IPS-20b (cell line): ENCODE measurements at regions not wholly inside any gene's neighbourhood (a gene's known extent, or its start where the extent isn't known, plus 50 kb on each side); places are given as distances from the start of the nearest gene placed in this dataset.

Source experiments
- H3K27ac ChIP-seq: one replicate; pipeline ENCODE4 v1.5.1; 2013; ENCODE audit warnings: low read length
- H3K27me3 ChIP-seq: 2 replicates; pipeline ENCODE4 v1.6.1; 2013; ENCODE audit warnings: mild to moderate bottlenecking, low read length, inconsistent platforms; ENCODE audit not compliant: insufficient read depth
- H3K36me3 ChIP-seq: 2 replicates; pipeline ENCODE4 v1.6.1; 2013; ENCODE audit warnings: low read depth, mild to moderate bottlenecking, inconsistent platforms, low read length, moderate library complexity; ENCODE audit not compliant: insufficient read depth
- H3K4me1 ChIP-seq: 2 replicates; pipeline ENCODE4 v1.6.1; 2013; ENCODE audit warnings: mild to moderate bottlenecking, control low read depth, inconsistent platforms, low read length, moderate library complexity; ENCODE audit not compliant: insufficient read depth
- H3K4me3 ChIP-seq: 2 replicates; pipeline ENCODE4 v1.5.1; 2013; ENCODE audit warnings: mild to moderate bottlenecking, low read length, inconsistent platforms
- H3K9ac ChIP-seq: 2 replicates; pipeline ENCODE4 v1.6.1; 2013; ENCODE audit warnings: low read depth, mild to moderate bottlenecking, inconsistent platforms, low read length, moderate library complexity
- H3K9me3 ChIP-seq: 2 replicates; pipeline ENCODE4 v1.6.1; 2013; ENCODE audit warnings: mild to moderate bottlenecking, low read depth, low read length, inconsistent platforms; ENCODE audit not compliant: insufficient read depth

GRCh38 chr17:77490361-77491183, 349.8 kb downstream of the SEC14L1 start:
- peaks cover 88% of the 10 kb centered on the region for H3K36me3 ChIP-seq
- no peak overlapping the region for H3K4me3 ChIP-seq
- no peaks in the 10 kb centered on the region for H3K27me3 ChIP-seq
- H3K9me3 ChIP-seq = no peaks in the 10 kb centered on the region
- H3K9ac ChIP-seq = no peak overlapping the region
- H3K4me1 ChIP-seq = no peaks in the 10 kb centered on the region
- no peak overlapping the region for H3K27ac ChIP-seq

DNA sequence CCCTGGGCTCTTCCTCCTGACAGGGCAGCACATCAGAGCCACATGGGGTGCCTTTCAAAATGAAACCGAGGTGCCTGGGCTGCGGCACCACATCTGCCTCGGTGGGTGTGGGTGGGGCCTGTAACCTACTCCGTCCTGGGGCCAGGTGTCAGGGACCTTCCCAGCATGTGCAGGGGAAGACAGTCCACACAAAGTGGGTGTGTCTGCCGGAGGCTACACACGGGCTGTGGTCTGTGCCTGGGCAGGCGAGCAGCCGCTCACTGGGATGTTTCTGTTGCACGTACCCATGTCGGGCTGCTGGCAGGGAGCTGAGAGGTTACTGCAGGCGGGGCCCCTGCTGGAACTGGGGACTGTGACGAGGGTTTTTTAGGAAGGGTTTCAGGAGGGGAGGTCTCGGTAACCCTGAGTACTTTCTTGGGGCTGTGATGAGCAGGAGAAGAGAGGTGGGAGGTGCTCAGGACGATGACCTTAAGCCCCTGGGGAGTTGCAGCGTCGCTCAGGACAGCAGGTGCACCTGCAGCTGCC, 351.2 kb downstream of the SEC14L1 start:
- no peaks in the 10 kb centered on the region for H3K27me3 ChIP-seq
- H3K9me3 ChIP-seq = no peaks in the 10 kb centered on the region
- no peak overlapping the region for H3K27ac ChIP-seq
- H3K4me1 ChIP-seq = no peaks in the 10 kb centered on the region
- no peak overlapping the region; the same call in 1 of the 2 replicates for H3K9ac ChIP-seq
- H3K4me3 ChIP-seq = no peak overlapping the region
- peaks cover 92% of the 10 kb centered on the region for H3K36me3 ChIP-seq

DNA sequence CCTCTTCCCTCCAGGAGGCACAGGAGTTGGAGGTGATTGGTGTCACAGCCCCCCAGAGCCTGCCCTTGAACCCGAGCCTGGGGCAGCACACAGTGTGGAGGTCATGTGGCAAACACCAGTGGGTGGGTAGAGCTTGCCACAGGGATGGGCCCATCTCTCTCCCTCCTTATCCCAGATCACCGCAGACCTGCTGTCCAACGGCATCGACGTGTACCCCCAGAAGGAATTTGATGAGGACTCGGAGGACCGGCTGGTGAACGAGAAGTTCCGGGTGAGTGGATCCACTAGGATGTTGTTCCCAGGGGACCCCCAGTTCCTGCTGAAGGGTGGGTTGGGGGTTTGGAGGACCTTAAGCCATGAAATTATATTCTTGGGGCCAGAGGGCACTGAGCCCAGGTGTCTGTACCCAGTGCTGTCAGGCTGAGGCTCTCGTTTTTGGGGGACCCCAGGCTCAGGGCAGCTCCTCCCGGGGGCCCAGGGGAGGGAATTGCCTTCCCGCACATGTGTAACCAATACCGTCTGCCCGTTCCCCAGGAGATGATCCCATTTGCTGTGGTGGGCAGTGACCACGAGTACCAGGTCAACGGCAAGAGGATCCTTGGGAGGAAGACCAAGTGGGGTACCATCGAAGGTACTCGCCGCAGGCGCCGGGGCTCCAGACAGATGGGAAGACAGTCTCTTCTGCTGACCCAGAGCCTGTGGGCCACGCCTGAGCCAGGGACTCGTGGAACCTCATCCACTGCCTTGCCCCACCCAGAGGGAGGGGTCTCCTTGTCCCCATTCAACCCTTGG, 351.9 kb downstream of the SEC14L1 start:
- no peaks in the 10 kb centered on the region for H3K4me1 ChIP-seq
- H3K27me3 ChIP-seq = no peaks in the 10 kb centered on the region
- no peak overlapping the region; the same call in 1 of the 2 replicates for H3K9ac ChIP-seq
- no peaks in the 10 kb centered on the region for H3K9me3 ChIP-seq
- H3K4me3 ChIP-seq = no peak overlapping the region
- no peak overlapping the region for H3K27ac ChIP-seq
- H3K36me3 ChIP-seq = peaks cover 88% of the 10 kb centered on the region

DNA sequence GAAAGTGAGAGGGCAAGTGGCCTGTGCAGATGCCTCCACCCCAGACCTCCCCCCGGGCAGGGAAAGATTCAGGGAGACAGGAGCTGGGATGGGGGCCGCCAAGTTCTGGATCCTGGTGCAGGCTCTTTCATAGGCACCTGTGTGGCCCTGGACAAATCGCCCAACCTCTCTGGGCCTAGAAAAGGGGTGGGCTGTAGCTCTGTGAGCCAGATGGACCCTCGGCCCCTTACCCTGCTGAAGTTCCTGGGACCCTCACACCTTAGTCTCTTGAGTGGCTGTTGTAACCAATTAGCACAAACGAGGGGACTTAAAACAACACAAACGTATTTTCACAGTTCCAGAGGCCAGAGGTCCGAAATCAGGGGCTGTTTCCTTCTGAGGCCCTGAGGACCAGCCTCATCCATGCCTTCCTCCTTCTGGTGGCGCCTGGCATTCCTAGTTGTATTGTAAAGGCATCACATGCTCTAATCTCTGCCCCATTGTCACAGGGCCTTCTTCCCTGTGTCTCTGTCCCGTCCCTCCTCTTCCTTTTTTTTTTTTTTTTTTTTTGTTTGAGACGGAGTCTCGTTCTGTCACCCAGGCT, 352.6 kb downstream of the SEC14L1 start:
- H3K9me3 ChIP-seq = no peaks in the 10 kb centered on the region
- no peak overlapping the region for H3K4me3 ChIP-seq
- no peaks in the 10 kb centered on the region for H3K4me1 ChIP-seq
- H3K27ac ChIP-seq = no peak overlapping the region
- H3K36me3 ChIP-seq = peaks cover 81% of the 10 kb centered on the region
- no peaks in the 10 kb centered on the region for H3K27me3 ChIP-seq
- no peak overlapping the region for H3K9ac ChIP-seq

GRCh38 chr17:77493901-77494663, 353.3 kb downstream of the SEC14L1 start:
- Histone ChIP-seq H3K9ac (no peak overlapping the region), H3K36me3 (peaks cover 79% of the 10 kb centered on the region), H3K27me3 (no peaks in the 10 kb centered on the region), H3K9me3 (no peaks in the 10 kb centered on the region), H3K4me3 (no peak overlapping the region), H3K27ac (no peak overlapping the region), H3K4me1 (no peaks in the 10 kb centered on the region)

DNA sequence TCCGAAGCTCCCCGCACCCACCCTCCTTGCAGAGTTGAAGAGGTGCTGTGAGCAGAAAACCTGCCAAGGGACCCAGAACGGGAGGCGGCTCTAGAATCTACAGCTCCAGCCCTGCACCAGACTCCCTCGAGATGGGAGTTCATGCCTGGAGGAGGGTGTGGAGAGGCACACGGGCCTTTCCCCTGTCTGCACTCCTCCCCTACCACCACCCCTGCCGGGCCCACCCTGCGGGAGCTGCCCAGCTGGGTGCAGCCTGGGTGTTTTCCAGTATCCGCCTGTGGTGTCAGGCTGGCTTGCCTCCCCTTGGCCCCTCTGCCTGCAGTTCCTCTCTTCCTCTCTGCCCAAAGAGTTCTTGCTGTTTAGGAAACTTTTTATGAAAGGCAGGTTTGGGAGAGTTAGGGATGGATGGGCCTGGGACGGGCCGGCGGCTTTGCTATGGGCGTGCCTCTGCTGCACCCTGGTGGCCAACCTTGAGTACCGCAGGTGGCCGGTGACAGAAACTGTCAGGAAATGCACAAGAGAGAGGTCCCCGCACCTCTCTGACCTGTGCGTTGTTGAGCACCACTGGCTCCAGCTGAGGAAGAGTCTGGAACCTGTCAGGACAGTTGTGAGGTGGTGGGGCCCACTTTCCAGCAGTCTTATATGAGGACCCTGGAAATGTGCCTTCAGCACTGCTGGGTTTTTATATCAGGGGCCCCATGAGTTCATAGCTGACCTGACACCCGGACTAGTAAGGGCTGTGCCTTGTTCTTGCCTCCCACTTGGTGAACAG, 354.1 kb downstream of the SEC14L1 start:
- no peaks in the 10 kb centered on the region for H3K27me3 ChIP-seq
- H3K9ac ChIP-seq = no peak overlapping the region
- H3K4me1 ChIP-seq = no peaks in the 10 kb centered on the region
- H3K36me3 ChIP-seq = peaks cover 78% of the 10 kb centered on the region
- H3K9me3 ChIP-seq = no peaks in the 10 kb centered on the region
- no peak overlapping the region for H3K27ac ChIP-seq
- no peak overlapping the region for H3K4me3 ChIP-seq

GRCh38 chr17:77495575-77495974, 354.8 kb downstream of the SEC14L1 start:
- Histone ChIP-seq H3K4me3 (no peak overlapping the region), H3K9me3 (no peaks in the 10 kb centered on the region), H3K9ac (no peak overlapping the region), H3K27me3 (no peaks in the 10 kb centered on the region), H3K4me1 (no peaks in the 10 kb centered on the region), H3K27ac (no peak overlapping the region), H3K36me3 (peaks cover 71% of the 10 kb centered on the region)

- Histone ChIP-seq H3K4me1 (no peaks in the 10 kb centered on the region), H3K9ac (no peak overlapping the region), H3K27me3 (no peaks in the 10 kb centered on the region), H3K9me3 (no peaks in the 10 kb centered on the region), H3K27ac (no peak overlapping the region), H3K36me3 (peaks cover 70% of the 10 kb centered on the region), H3K4me3 (no peak overlapping the region)
Measured at GRCh38 chr17:77496401-77496801, 355.6 kb downstream of the SEC14L1 start.

DNA sequence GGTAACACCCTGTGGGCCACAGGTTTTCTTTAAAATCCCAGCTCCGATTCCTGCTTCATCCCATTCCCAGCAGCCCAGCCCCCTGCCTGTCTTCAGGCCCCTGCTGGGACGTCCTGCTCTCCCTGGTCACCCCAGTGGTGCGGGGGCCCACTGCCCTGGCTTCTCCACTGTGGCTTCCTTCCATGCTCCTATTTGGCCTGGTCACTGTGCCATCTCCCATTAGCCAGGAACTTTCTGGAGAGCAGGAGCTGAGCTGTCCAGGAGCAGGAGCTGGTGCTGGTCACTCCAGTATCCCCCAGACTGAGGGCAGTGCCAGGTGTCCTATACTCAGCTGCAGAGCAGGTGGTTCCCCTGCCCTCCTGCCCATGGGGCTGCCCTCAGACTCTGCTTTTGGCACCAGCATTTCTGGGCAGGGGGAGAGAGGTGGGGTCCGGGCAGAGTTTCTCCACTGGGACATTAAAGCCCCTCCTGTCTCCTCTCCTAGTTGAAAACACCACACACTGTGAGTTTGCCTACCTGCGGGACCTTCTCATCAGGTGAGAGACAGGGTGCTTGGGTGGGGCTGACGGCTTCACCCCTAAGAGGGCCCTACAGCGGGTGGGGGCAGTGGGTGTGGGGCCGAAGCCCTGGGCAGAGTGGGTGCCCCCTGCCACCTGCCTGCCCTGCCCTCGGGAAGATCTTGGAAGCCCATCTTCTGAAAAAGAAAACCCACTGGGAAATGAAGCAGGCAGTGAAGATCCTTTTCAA, 356.2 kb downstream of the SEC14L1 start:
- H3K27ac ChIP-seq = no peak overlapping the region
- H3K36me3 ChIP-seq = peaks cover 69% of the 10 kb centered on the region

DNA sequence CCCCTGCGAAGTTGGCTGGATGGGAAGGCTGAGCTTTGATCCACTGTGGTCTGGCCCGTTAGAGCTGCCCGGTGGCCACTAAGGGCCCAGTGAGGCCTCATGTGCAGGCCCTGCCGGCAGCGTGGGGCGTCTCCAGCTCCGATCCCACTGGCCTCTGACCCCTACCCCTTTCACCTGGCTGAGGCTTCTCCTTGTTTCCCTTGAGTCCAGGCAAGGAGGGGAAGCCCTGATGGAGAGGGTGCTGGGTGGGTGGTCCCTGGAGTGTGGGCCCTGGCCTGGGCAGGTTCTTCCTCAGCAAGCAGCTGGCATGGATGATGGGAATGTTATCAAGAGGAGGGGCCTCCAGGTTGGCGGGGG, 356.8 kb downstream of the SEC14L1 start:
- Histone ChIP-seq H3K27me3 (no peaks in the 10 kb centered on the region), H3K9ac (no peak overlapping the region), H3K4me3 (no peak overlapping the region), H3K4me1 (no peaks in the 10 kb centered on the region), H3K9me3 (no peaks in the 10 kb centered on the region), H3K36me3 (peaks cover 64% of the 10 kb centered on the region), H3K27ac (no peak overlapping the region)

More for the DNA sequence above, 356.2 kb downstream of the SEC14L1 start:
- Histone ChIP-seq H3K4me3 (no peak overlapping the region), H3K9ac (no peak overlapping the region), H3K9me3 (no peaks in the 10 kb centered on the region), H3K27me3 (no peaks in the 10 kb centered on the region), H3K4me1 (no peaks in the 10 kb centered on the region)
